Erythroblast (primary cell): ENCODE measurements at regions not wholly inside any gene's neighbourhood (a gene's known extent, or its start where the extent isn't known, plus 50 kb on each side); places are given as distances from the start of the nearest gene placed in this dataset.

Source experiments
- GATA1 ChIP-seq: IDR thresholded peaks from 2 replicates; pipeline ENCODE4 v1.6.1; 2011; ENCODE audit warnings: low read depth, mild to moderate bottlenecking, control low read depth, low read length, moderate library complexity
- POLR2A ChIP-seq: IDR thresholded peaks from 2 replicates; pipeline ENCODE4 v1.6.1; 2011; ENCODE audit warnings: mild to moderate bottlenecking, low read length

DNA sequence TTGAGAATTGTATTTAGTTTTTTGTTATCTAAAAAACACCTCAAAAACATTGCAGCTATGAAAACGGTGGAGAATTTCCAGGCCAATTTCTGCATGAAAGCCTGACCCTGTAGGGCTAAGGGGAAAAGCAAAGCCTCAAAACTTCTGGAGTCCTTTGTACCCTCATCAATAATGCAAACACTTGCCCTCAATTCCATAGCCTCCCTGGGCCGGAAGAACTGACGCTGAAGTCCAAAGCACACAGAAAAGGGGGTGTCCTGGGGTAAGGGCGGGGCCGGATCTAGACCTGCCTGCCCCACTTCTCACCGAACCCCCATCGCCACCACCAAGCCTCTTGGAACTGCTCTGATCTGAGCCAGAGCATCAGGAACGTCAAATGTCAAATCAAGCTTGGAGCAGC is 173.9 kb upstream of the S100G start:
- TF ChIP-seq POLR2A = no peak
- TF ChIP-seq GATA1 = no peak
